HepG2 (cell line): ENCODE measurements at regions not wholly inside any gene's neighbourhood (a gene's known extent, or its start where the extent isn't known, plus 50 kb on each side); places are given as distances from the start of the nearest gene placed in this dataset.

ENCODE experiments used
- ATAC-seq: fragments of 200-7000 bp; cut with Tn5 transposase; 3 replicates; pipeline ENCODE4 v1.9.1; 2020; ENCODE audit warnings: mild to moderate bottlenecking, moderate library complexity
- BruUV-seq: library from RNA; stranded (reverse); fragments of 400-500 nt; replicated peaks from 2 replicates; lab custom pipeline; 2021; lab: Mats Ljungman, UMichigan
- CTCF ChIA-PET: fragments of 300-600 bp; formaldehyde crosslinking; extraction: SDS; loops from one replicate; lab custom pipeline; 2021; ENCODE audit warnings: low total read pairs, inconsistent platforms, low intra/inter-chr PET ratio; lab: Yijun Ruan, JAX
- POLR2A ChIA-PET: fragments of 350-600 bp; sonication (Branson Sonifier 250); formaldehyde crosslinking; loops from one replicate; lab custom pipeline; 2020; ENCODE audit warnings: antibody characterized with exemption, inconsistent platforms; lab: Yijun Ruan, JAX
- DNase-seq: peaks from one replicate; pipeline ENCODE4 v3.0.0-alpha.2; 2015; ENCODE audit warnings: low spot score
- FAIRE-seq: peaks from 3 replicates; lab custom pipeline; 2011; peaks lifted over from hg19 to GRCh38; lab: Jason Lieb, UNC
- H2AFZ ChIP-seq: one replicate; pipeline ENCODE4 v1.6.1; 2011; ENCODE audit warnings: low read length, inconsistent platforms
- H3K27ac ChIP-seq: fragments of 300-600 bp; 3 replicates; pipeline ENCODE4 v1.8.0; 2011; ENCODE audit warnings: mixed run types, mild to moderate bottlenecking, mixed read lengths, low read length, inconsistent platforms; ENCODE audit not compliant: insufficient read depth; ENCODE audit errors: extremely low read length
- H3K27me3 ChIP-seq, 2 experiments: fragments of 200-600 bp in 1 of 2; 2 replicates in 1 of 2; 3 replicates in 1 of 2; pipeline versions ENCODE4 v1.6.0 to v1.8.0; 2011; ENCODE audit warnings: low read length in 2 of 2, mild to moderate bottlenecking in 2 of 2, moderate library complexity in 2 of 2, inconsistent platforms in 1 of 2; ENCODE audit not compliant: insufficient read depth in 2 of 2, control insufficient read depth in 1 of 2
- H3K36me3 ChIP-seq, 2 experiments: fragments of 200-600 bp in 1 of 2; replicated peaks in 1 of 2; 2 replicates in 1 of 2; 3 replicates in 1 of 2; pipeline versions ENCODE4 v1.5.1 to v1.8.0; 2011; ENCODE audit warnings: low read length in 2 of 2, inconsistent platforms in 1 of 2; ENCODE audit not compliant: insufficient read depth in 2 of 2, control insufficient read depth in 1 of 2
- H3K4me1 ChIP-seq: 2 replicates; pipeline ENCODE4 v1.5.1; 2012; ENCODE audit warnings: low read length, inconsistent platforms; ENCODE audit not compliant: insufficient read depth
- H3K4me2 ChIP-seq: 2 replicates; pipeline ENCODE4 v1.6.0; 2011; ENCODE audit warnings: low read depth, low read length, inconsistent platforms
- H3K4me3 ChIP-seq, 3 experiments: fragments of 200-600 bp in 1 of 3; sonication (generic), shearing (Covaris generic) in 1 of 3; replicated peaks in 1 of 3; 2 replicates each; pipeline ENCODE4 v1.5.1; 2011 to 2016; ENCODE audit warnings: low read length in 3 of 3, inconsistent platforms in 2 of 3, low read depth in 2 of 3, mild to moderate bottlenecking in 2 of 3, control low read depth in 1 of 3, mixed read lengths in 1 of 3; ENCODE audit not compliant: insufficient read depth in 1 of 3
- H3K79me2 ChIP-seq: one replicate; pipeline ENCODE4 v1.6.1; 2011; ENCODE audit warnings: low read length, inconsistent platforms; ENCODE audit not compliant: insufficient read depth
- H3K9ac ChIP-seq: 2 replicates; pipeline ENCODE4 v1.6.0; 2011; ENCODE audit warnings: mild to moderate bottlenecking, low read depth, low read length, inconsistent platforms; ENCODE audit not compliant: insufficient read depth
- H3K9me3 ChIP-seq: 2 replicates; pipeline ENCODE4 v1.5.1; 2012; ENCODE audit warnings: mild to moderate bottlenecking, low read length
- H4K20me1 ChIP-seq: 2 replicates; pipeline ENCODE4 v1.6.0; 2011; ENCODE audit warnings: inconsistent platforms, mild to moderate bottlenecking, low read length, moderate library complexity; ENCODE audit not compliant: insufficient read depth
- MAFF ChIP-seq: IDR thresholded peaks from 2 replicates; pipeline ENCODE4 v1.6.1; 2011; ENCODE audit warnings: low read depth, low read length, improper control_type of control experiment
- MXI1 ChIP-seq: IDR thresholded peaks from 3 replicates; pipeline ENCODE4 v1.6.1; 2012; ENCODE audit warnings: low read depth, low read length, inconsistent platforms, borderline replicate concordance
- SMAD3 ChIP-seq: sonication (generic); formaldehyde crosslinking; IDR thresholded peaks from 2 replicates; pipeline ENCODE4 v1.4.0; 2020; ENCODE audit warnings: missing genetic modification reagents
- TFDP2 ChIP-seq: sonication (generic); formaldehyde crosslinking; IDR thresholded peaks from 2 replicates; pipeline ENCODE4 v1.4.0; 2020; ENCODE audit warnings: missing genetic modification reagents
- TSC22D2 ChIP-seq: sonication (generic); formaldehyde crosslinking; IDR thresholded peaks from 2 replicates; pipeline ENCODE4 v1.5.1; 2020; ENCODE audit warnings: missing genetic modification reagents, mild to moderate bottlenecking, borderline replicate concordance
- ZNF264 ChIP-seq: sonication (generic); formaldehyde crosslinking; IDR thresholded peaks from 2 replicates; pipeline ENCODE4 v1.4.0; 2020; ENCODE audit warnings: missing genetic modification reagents
- ZNF326 ChIP-seq: sonication (generic); formaldehyde crosslinking; IDR thresholded peaks from 2 replicates; pipeline ENCODE4 v1.4.0; 2020; ENCODE audit warnings: missing genetic modification reagents, borderline replicate concordance
- ZNF609 ChIP-seq: sonication (generic); formaldehyde crosslinking; IDR thresholded peaks from 2 replicates; pipeline ENCODE4 v1.4.0; 2020; ENCODE audit warnings: mild to moderate bottlenecking, missing genetic modification reagents, borderline replicate concordance
- WGBS: methylation state at CpG from one replicate; pipeline ENCODE4 v1.1.6; 2017; ENCODE audit warnings: low lambda C conversion rate; 5-methylcytosine and 5-hydroxymethylcytosine counted together
- in situ Hi-C: cut with HindIII; loops from 2 replicates; pipeline ENCODE4 v1.10.0; 2017; ENCODE audit warnings: low pct_unique_long_range_greater_than_20kb; ENCODE audit not compliant: extremely low pct_ligation_motif_present
- intact Hi-C: fragments of 100-400 bp; cut with micrococcal nuclease; formaldehyde crosslinking; loops from one replicate; pipeline ENCODE4 v1.10.0; 2022; ENCODE audit not compliant: unreplicated experiment
- TF ChIP-seq, protein P1 (sequence below): sonication (generic); formaldehyde crosslinking; conservative IDR thresholded peaks from 2 replicates; pipeline ENCODE4 v1.8.0; 2022; ENCODE audit warnings: low read depth, missing genetic modification reagents

- WGBS = 93% methylated on average over 3 of the region's 3 CpGs
- Histone ChIP-seq H3K4me1 (peaks cover 10% of the 10 kb centered on the region), H3K9ac (no peak overlapping the region), H3K36me3 (peaks cover 1 to 4% of the 10 kb centered on the region in 2 experiments; a peak in 1 of 5 replicates), H4K20me1 (no peaks in the 10 kb centered on the region), H3K27ac (no peak overlapping the region), H3K4me3 (no peak overlapping the region), H3K27me3 (no peaks in the 10 kb centered on the region), H3K9me3 (peaks cover 8% of the 10 kb centered on the region), H3K79me2 (no peaks in the 10 kb centered on the region), H3K4me2 (no peak overlapping the region), H2AFZ (no peak overlapping the region)
- TF ChIP-seq ZNF264 (CRISPR knock-in tag) (no peak), TFDP2 (no peak), MAFF (no peak), TSC22D2 (no peak)
- no TSS peak for BruUV-seq
- POLR2A ChIA-PET = no interaction called here
- no peak for ATAC-seq
- in situ Hi-C loops (no loop called here), intact Hi-C loops (no loop called here)
- FAIRE-seq = no peak
- no peak for DNase-seq
- CTCF ChIA-PET = no interaction called here
Measured at GRCh38 chr10:45564303-45564959, 108.1 kb downstream of the ZFAND4 start.

GRCh38 chr10:45561952-45562351 is 110.6 kb downstream of the ZFAND4 start:
- no peaks in the 10 kb centered on the region for H3K27me3 ChIP-seq
- no peak overlapping the region for H3K4me2 ChIP-seq
- no peak overlapping the region for H2AFZ ChIP-seq
- ChIA-PET CTCF (no interaction called here), POLR2A (no interaction called here)
- no peak for FAIRE-seq
- peaks cover 1 to 4% of the 10 kb centered on the region in 2 experiments; a peak in 1 of 5 replicates for H3K36me3 ChIP-seq
- no peak overlapping the region for H3K9ac ChIP-seq
- no TSS peak for BruUV-seq
- H3K4me1 ChIP-seq = peaks cover 34% of the 10 kb centered on the region
- H3K9me3 ChIP-seq = peaks cover 8% of the 10 kb centered on the region
- H3K27ac ChIP-seq = no peak overlapping the region
- no peaks in the 10 kb centered on the region for H3K79me2 ChIP-seq
- no peak overlapping the region for H3K4me3 ChIP-seq
- intact Hi-C loops (no loop called here), in situ Hi-C loops (no loop called here)
- no peak for ATAC-seq
- DNase-seq = no peak
- no peaks in the 10 kb centered on the region for H4K20me1 ChIP-seq
- TF ChIP-seq ZNF609 (CRISPR knock-in tag) (no peak), ZNF326 (CRISPR knock-in tag) (no peak), ZNF264 (CRISPR knock-in tag) (no peak), MXI1 (no peak), SMAD3 (CRISPR knock-in tag) (no peak)
- TF ChIP-seq, protein P1, sequence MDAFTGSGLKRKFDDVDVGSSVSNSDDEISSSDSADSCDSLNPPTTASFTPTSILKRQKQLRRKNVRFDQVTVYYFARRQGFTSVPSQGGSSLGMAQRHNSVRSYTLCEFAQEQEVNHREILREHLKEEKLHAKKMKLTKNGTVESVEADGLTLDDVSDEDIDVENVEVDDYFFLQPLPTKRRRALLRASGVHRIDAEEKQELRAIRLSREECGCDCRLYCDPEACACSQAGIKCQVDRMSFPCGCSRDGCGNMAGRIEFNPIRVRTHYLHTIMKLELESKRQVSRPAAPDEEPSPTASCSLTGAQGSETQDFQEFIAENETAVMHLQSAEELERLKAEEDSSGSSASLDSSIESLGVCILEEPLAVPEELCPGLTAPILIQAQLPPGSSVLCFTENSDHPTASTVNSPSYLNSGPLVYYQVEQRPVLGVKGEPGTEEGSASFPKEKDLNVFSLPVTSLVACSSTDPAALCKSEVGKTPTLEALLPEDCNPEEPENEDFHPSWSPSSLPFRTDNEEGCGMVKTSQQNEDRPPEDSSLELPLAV = no peak
